GM12878 (cell line): ENCODE measurements at regions not wholly inside any gene's neighbourhood (a gene's known extent, or its start where the extent isn't known, plus 50 kb on each side); places are given as distances from the start of the nearest gene placed in this dataset.

ENCODE experiments used
- ATAC-seq: fragments of 200-7000 bp; cut with Tn5 transposase; 3 replicates; pipeline ENCODE4 v1.9.1; 2020; ENCODE audit warnings: mild to moderate bottlenecking, moderate library complexity
- BruUV-seq: library from RNA; stranded (reverse); fragments of 400-500 nt; replicated peaks from 2 replicates; lab custom pipeline; 2021; lab: Mats Ljungman, UMichigan
- CTCF ChIA-PET: fragments of 300-600 bp; sonication (Branson Sonifier 250); formaldehyde crosslinking; extraction: SDS; loops from one replicate; lab custom pipeline; 2021; ENCODE audit warnings: inconsistent platforms; lab: Yijun Ruan, JAX
- POLR2A ChIA-PET: fragments of 350-600 bp; formaldehyde crosslinking; extraction: SDS; loops from one replicate; lab custom pipeline; 2021; ENCODE audit warnings: inconsistent platforms; lab: Charles Lee
- RAD21 ChIA-PET: fragments of 300-600 bp; sonication (Branson Sonifier 250); formaldehyde crosslinking; loops from one replicate; lab custom pipeline; 2023; ENCODE audit warnings: antibody characterized with exemption; ENCODE audit not compliant: unreplicated experiment; lab: Charles Lee
- SMC1A ChIA-PET: fragments of 300-600 bp; sonication (Branson Sonifier 250); formaldehyde crosslinking; loops from one replicate; lab custom pipeline; 2023; ENCODE audit not compliant: unreplicated experiment, uncharacterized antibody; lab: Charles Lee
- DNase-seq: peaks from one replicate; pipeline ENCODE4 v3.0.0-alpha.2; 2011; ENCODE audit warnings: low read depth, low spot score
- FAIRE-seq: peaks from 3 replicates; lab custom pipeline; 2011; peaks lifted over from hg19 to GRCh38; lab: Jason Lieb, UNC
- H2AFZ ChIP-seq: 2 replicates; pipeline ENCODE4 v1.6.0; 2011; ENCODE audit warnings: low read depth, low read length, control low read depth; ENCODE audit not compliant: control insufficient read depth
- H3K27ac ChIP-seq: 2 replicates; pipeline ENCODE4 v1.5.1; 2011; ENCODE audit warnings: control low read depth; ENCODE audit not compliant: control insufficient read depth, insufficient read depth
- H3K27me3 ChIP-seq, 2 experiments: replicated peaks in 1 of 2; 2 replicates each; pipeline versions ENCODE4 v1.6.0 to v1.6.1; 2011; ENCODE audit warnings: low read length in 1 of 2; ENCODE audit not compliant: control insufficient read depth in 2 of 2, insufficient read depth in 2 of 2
- H3K36me3 ChIP-seq, 2 experiments: 2 replicates each; pipeline ENCODE4 v1.5.1; 2011; ENCODE audit warnings: low read length in 1 of 2; ENCODE audit not compliant: control insufficient read depth in 2 of 2, insufficient read depth in 2 of 2
- H3K4me1 ChIP-seq: 2 replicates; pipeline ENCODE4 v1.6.1; 2011; ENCODE audit warnings: mild to moderate bottlenecking, low read length, moderate library complexity, mixed read lengths; ENCODE audit not compliant: control insufficient read depth, insufficient read depth
- H3K4me2 ChIP-seq: 2 replicates; pipeline ENCODE4 v1.6.0; 2011; ENCODE audit warnings: control low read depth; ENCODE audit not compliant: control insufficient read depth, insufficient read depth
- H3K4me3 ChIP-seq: fragments of 200-600 bp; sonication (generic); 2 replicates; pipeline ENCODE4 v1.5.1; 2016
- H3K79me2 ChIP-seq: 2 replicates; pipeline ENCODE4 v1.6.0; 2011; ENCODE audit warnings: low read length; ENCODE audit not compliant: control insufficient read depth, insufficient read depth
- H3K9ac ChIP-seq: 2 replicates; pipeline ENCODE4 v1.8.0; 2011; ENCODE audit warnings: low read length, control low read depth, mixed read lengths; ENCODE audit not compliant: control insufficient read depth, insufficient read depth
- H3K9me3 ChIP-seq: replicated peaks from 3 replicates; pipeline ENCODE4 v1.5.1; 2011; ENCODE audit warnings: mild to moderate bottlenecking, low read length; ENCODE audit not compliant: control insufficient read depth, insufficient read depth
- H4K20me1 ChIP-seq: 2 replicates; pipeline ENCODE4 v1.6.0; 2011; ENCODE audit not compliant: control insufficient read depth, insufficient read depth
- CBX5 ChIP-seq: sonication (generic); IDR thresholded peaks from 2 replicates; pipeline ENCODE4 v1.6.1; 2016; ENCODE audit warnings: low read depth, moderate library complexity, mild to moderate bottlenecking, inconsistent platforms
- ETV6 ChIP-seq, 2 experiments: fragments of 450-650 bp in 1 of 2; IDR thresholded peaks in 1 of 2; conservative IDR thresholded peaks in 1 of 2; 2 replicates each; pipeline ENCODE4 v1.6.1; 2014; ENCODE audit warnings: antibody characterized with exemption in 1 of 2, borderline replicate concordance in 1 of 2, low read depth in 1 of 2, mild to moderate bottlenecking in 1 of 2, moderate library complexity in 1 of 2
- GATAD2B ChIP-seq: fragments of 450-650 bp; conservative IDR thresholded peaks from 2 replicates; pipeline ENCODE4 v1.6.1; 2017; ENCODE audit warnings: low read depth, mild to moderate bottlenecking, moderate library complexity
- HDAC2 ChIP-seq: fragments of 200-600 bp; sonication (generic); IDR thresholded peaks from 2 replicates; pipeline ENCODE4 v1.6.1; 2017
- MYC ChIP-seq: IDR thresholded peaks from 2 replicates; pipeline ENCODE4 v1.6.1; 2011; ENCODE audit warnings: mild to moderate bottlenecking, low read length, moderate library complexity, inconsistent platforms; ENCODE audit not compliant: insufficient read depth, insufficient replicate concordance, insufficient read length, severe bottlenecking
- RFX5 ChIP-seq: IDR thresholded peaks from 2 replicates; pipeline ENCODE4 v1.6.1; 2011; ENCODE audit warnings: low read depth, low read length, improper control_type of control experiment
- SMAD1 ChIP-seq: fragments of 450-650 bp; IDR thresholded peaks from 2 replicates; pipeline ENCODE4 v1.6.1; 2018; ENCODE audit warnings: mild to moderate bottlenecking, low read depth; ENCODE audit not compliant: partially characterized antibody
- SMARCA5 ChIP-seq: fragments of 450-650 bp; IDR thresholded peaks from 2 replicates; pipeline ENCODE4 v1.6.1; 2017; ENCODE audit warnings: mild to moderate bottlenecking
- WRNIP1 ChIP-seq: IDR thresholded peaks from 2 replicates; pipeline ENCODE4 v1.6.1; 2011; ENCODE audit warnings: low read depth, low read length, improper control_type of control experiment, borderline replicate concordance
- ZNF217 ChIP-seq: fragments of 450-650 bp; IDR thresholded peaks from 2 replicates; pipeline ENCODE4 v1.6.1; 2017; ENCODE audit warnings: antibody characterized with exemption, mild to moderate bottlenecking
- WGBS: methylation state at CpG from one replicate; pipeline ENCODE4 v1.1.6; 2016; ENCODE audit warnings: low lambda C conversion rate; ENCODE audit not compliant: insufficient replicate concordance, insufficient coverage; ENCODE audit errors: missing lambda C conversion rate; 5-methylcytosine and 5-hydroxymethylcytosine counted together
- in situ Hi-C: fragments of 300-500 bp; cut with MboI; formaldehyde crosslinking; loops from 9 replicates; pipeline ENCODE4 v1.14.3; 2018; ENCODE audit warnings: mixed read lengths
- intact Hi-C: fragments of 100-400 bp; cut with micrococcal nuclease; formaldehyde crosslinking; loops from one replicate; pipeline ENCODE4 v1.14.2; 2022; ENCODE audit not compliant: unreplicated experiment
- TF ChIP-seq, protein P1 (sequence below): IDR thresholded peaks from 2 replicates; pipeline ENCODE4 v1.6.1; 2011; ENCODE audit warnings: low read depth, mild to moderate bottlenecking, low read length, moderate library complexity, borderline replicate concordance; ENCODE audit errors: extremely low read depth

DNA sequence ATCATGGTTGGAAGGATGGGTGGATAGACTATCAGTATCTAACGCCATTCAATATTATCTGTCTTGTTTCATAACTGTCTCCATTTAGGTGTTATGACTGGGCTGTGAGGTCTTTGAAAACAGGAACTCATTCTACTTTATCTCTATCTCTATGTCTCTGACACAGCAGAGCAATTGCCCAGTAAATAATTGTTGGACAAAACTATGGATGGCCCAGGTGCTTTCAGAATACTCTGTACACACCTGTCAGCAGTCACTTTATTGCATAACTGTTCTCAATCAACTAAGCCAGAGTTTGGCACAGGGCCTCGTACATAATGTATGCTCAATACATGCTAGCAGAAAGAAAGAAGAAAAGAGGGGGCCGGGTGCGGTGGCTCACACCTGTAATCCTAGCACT, 210.3 kb downstream of the OPA1 start:
- Histone ChIP-seq H4K20me1 (no peaks in the 10 kb centered on the region), H3K27ac (no peak overlapping the region), H3K27me3 (no peaks in the 10 kb centered on the region), H3K9ac (no peak overlapping the region), H3K36me3 (no peaks in the 10 kb centered on the region), H3K4me2 (no peak overlapping the region), H2AFZ (no peak overlapping the region), H3K79me2 (no peaks in the 10 kb centered on the region), H3K4me1 (no peaks in the 10 kb centered on the region), H3K9me3 (no peaks in the 10 kb centered on the region), H3K4me3 (no peak overlapping the region)
- DNase-seq = no peak
- intact Hi-C loops (no loop called here), in situ Hi-C loops (no loop called here)
- FAIRE-seq = no peak
- ATAC-seq = no peak
- ChIA-PET RAD21 (no interaction called here), POLR2A (no interaction called here), SMC1A (no interaction called here), CTCF (no interaction called here)
- 88% methylated on average over 4 of the region's 4 CpGs for WGBS
- BruUV-seq = no TSS peak
- TF ChIP-seq, protein P1, sequence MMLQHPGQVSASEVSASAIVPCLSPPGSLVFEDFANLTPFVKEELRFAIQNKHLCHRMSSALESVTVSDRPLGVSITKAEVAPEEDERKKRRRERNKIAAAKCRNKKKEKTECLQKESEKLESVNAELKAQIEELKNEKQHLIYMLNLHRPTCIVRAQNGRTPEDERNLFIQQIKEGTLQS = no peak
- TF ChIP-seq RFX5 = no peak

DNA sequence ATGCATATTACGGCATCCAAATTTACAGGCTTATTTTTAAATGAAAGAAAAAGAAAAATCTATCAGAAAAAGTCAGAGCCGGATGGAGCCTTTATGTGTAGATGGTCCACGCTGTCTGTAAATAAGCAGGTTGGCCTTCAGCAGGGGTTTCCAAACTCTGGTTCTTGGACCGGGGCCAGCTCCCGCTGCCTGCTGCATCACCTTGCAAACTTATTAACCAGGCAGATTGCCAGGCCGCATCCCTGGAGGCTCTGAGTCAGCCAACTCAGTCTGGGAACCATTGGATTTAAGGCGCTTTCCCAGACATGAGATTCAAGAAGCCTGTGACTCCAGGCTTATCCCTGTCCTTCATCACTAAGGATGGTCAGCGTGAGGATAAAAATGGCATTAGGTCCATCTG, 212.4 kb downstream of the OPA1 start:
- ChIA-PET CTCF (no interaction called here), SMC1A (no interaction called here), RAD21 (no interaction called here)
- whole genome bisulfite sequencing = 58% methylated on average over 7 of the region's 8 CpGs
- no peaks in the 10 kb centered on the region for H4K20me1 ChIP-seq
- no peak for FAIRE-seq
- no peaks in the 10 kb centered on the region; a peak in 1 of 4 replicates for H3K27me3 ChIP-seq
- no peak overlapping the region for H3K4me3 ChIP-seq
- H3K36me3 ChIP-seq = no peaks in the 10 kb centered on the region
- no peak overlapping the region for H3K4me2 ChIP-seq
- no peak overlapping the region for H2AFZ ChIP-seq
- no peaks in the 10 kb centered on the region for H3K4me1 ChIP-seq
- intact Hi-C loops = no loop called here
- H3K27ac ChIP-seq = no peak overlapping the region
- ATAC-seq = no peak
- TF ChIP-seq SMAD1 = no peak
- no peak for TF ChIP-seq HDAC2
- TF ChIP-seq ZNF217 = no peak
- no peak for TF ChIP-seq GATAD2B
- TF ChIP-seq SMARCA5 = no peak
- no peak for TF ChIP-seq CBX5
- no peak for TF ChIP-seq ETV6 (conservative IDR thresholded peaks at IDR 0.05 in 1 of 2, IDR thresholded peaks at IDR 0.05 in 1 of 2; ENCODE audit: borderline replicate concordance in 1 of 2, low read depth in 1 of 2)
- TF ChIP-seq WRNIP1 = no peak
- no peak for TF ChIP-seq MYC
- TF ChIP-seq, all 136 proteins: peak for 0
- no TSS peak for BruUV-seq
- DNase-seq = no peak
- in situ Hi-C loops = no loop called here
- Histone ChIP-seq H3K9me3 (no peaks in the 10 kb centered on the region), H3K79me2 (no peaks in the 10 kb centered on the region), H3K9ac (no peak overlapping the region)
- POLR2A ChIA-PET = no interaction called here
